ENCODE measurements at regions not wholly inside any gene's neighbourhood (a gene's known extent, or its start where the extent isn't known, plus 50 kb on each side); places are given as distances from the start of the nearest gene placed in this dataset.

DNA sequence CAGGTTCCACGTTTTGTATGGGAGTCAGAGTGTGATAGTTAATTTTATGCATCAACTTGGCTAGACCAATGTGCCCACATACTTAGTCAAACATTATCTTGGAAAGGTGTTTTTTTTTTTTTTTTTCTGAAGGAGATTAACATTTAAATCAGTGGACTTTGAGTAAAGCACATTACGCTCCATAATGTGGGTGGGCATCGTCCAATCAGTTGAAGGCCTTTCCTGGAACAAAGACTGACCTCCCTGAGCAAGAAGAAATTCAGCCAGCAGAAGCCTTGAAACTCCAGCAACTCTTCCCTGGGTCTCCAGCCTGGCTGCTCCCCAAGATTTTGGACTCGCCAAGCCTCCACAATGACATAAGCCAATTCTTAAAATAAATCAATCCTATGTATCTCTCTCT lies 711.4 kb downstream of the MTRR start:
- H3K9ac ChIP-seq (ENCODE audit: control insufficient read depth, extremely low read depth, insufficient read depth, low read length): no peak overlapping the region
- H3K9me1 ChIP-seq (ENCODE audit: control insufficient read depth, extremely low read depth, insufficient read depth, low read length): no peaks in the 10 kb centered on the region
- H3K27me3 ChIP-seq (ENCODE audit: control insufficient read depth, extremely low read depth, insufficient read depth, low read length): no peaks in the 10 kb centered on the region
- H3K9me3 ChIP-seq (ENCODE audit: control insufficient read depth, low read depth, low read length): peaks cover 5% of the 10 kb centered on the region
- dilution Hi-C loops (cut with MboI; ENCODE audit: extremely low pct_ligation_motif_present, low sequenced_read_pairs): no loop called here
- TF ChIP-seq, protein P1, sequence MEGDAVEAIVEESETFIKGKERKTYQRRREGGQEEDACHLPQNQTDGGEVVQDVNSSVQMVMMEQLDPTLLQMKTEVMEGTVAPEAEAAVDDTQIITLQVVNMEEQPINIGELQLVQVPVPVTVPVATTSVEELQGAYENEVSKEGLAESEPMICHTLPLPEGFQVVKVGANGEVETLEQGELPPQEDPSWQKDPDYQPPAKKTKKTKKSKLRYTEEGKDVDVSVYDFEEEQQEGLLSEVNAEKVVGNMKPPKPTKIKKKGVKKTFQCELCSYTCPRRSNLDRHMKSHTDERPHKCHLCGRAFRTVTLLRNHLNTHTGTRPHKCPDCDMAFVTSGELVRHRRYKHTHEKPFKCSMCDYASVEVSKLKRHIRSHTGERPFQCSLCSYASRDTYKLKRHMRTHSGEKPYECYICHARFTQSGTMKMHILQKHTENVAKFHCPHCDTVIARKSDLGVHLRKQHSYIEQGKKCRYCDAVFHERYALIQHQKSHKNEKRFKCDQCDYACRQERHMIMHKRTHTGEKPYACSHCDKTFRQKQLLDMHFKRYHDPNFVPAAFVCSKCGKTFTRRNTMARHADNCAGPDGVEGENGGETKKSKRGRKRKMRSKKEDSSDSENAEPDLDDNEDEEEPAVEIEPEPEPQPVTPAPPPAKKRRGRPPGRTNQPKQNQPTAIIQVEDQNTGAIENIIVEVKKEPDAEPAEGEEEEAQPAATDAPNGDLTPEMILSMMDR (optimal IDR thresholded peaks at IDR 0.05 in 1 of 3, IDR thresholded peaks at IDR 0.05 in 1 of 3, conservative IDR thresholded peaks at IDR 0.05 in 1 of 3; ENCODE audit: extremely low read depth in 1 of 3, insufficient read depth in 2 of 3, low read length in 3 of 3): no peak
- TF ChIP-seq EZH2 (IDR thresholded peaks at IDR 0.05; ENCODE audit: low read length): no peak
- DNase-seq (ENCODE audit: low read depth, low spot score): no peak
- no peaks in the 10 kb centered on the region for H3K79me2 ChIP-seq (ENCODE audit: control insufficient read depth, insufficient read depth, low read length)
- FAIRE-seq: no peak
- H4K20me1 ChIP-seq (ENCODE audit: control insufficient read depth, extremely low read depth, insufficient read depth, low read length): no peaks in the 10 kb centered on the region
- H3K4me1 ChIP-seq (ENCODE audit: control insufficient read depth, extremely low read depth, insufficient read depth, low read length): no peaks in the 10 kb centered on the region
- H3K4me2 ChIP-seq (ENCODE audit: control insufficient read depth, extremely low read depth, insufficient read depth, low read depth, low read length): no peak overlapping the region
- H3K27ac ChIP-seq (ENCODE audit: control insufficient read depth, insufficient read depth, low read length): no peak overlapping the region
- no peaks in the 10 kb centered on the region for H3K36me3 ChIP-seq (ENCODE audit: control insufficient read depth in 2 of 2, extremely low read depth in 1 of 2, insufficient read depth in 2 of 2, low read length in 2 of 2)
- no peak overlapping the region for H3K4me3 ChIP-seq (ENCODE audit: control insufficient read depth in 2 of 3, extremely low read depth in 1 of 3, insufficient read depth in 2 of 3, low read depth in 1 of 3, low read length in 3 of 3)
- H2AFZ ChIP-seq (ENCODE audit: control insufficient read depth, low read length): no peak overlapping the region

DNA sequence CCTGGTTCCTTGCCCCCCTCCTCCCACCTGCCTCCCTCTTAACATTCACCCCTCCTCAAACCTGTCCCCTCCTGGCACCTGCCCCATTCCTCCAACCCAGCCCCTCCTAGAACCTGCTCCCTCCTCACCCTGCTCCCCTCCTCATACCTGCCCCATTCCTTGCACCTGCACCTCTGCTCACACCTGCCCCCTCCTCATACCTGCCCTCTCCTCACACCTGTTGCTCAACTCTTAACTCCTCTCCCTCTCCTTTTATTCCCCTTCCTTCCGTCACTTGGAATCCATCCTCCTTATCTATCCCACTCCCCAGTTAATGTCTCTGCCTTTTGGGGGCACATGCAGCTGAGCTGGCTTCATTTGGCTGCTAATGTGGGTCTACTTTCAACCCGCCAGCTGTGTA lies 712.1 kb downstream of the MTRR start:
- Histone ChIP-seq H3K4me2 (ENCODE audit: control insufficient read depth, extremely low read depth, insufficient read depth, low read depth, low read length) (no peak overlapping the region), H4K20me1 (ENCODE audit: control insufficient read depth, extremely low read depth, insufficient read depth, low read length) (no peaks in the 10 kb centered on the region), H3K9me1 (ENCODE audit: control insufficient read depth, extremely low read depth, insufficient read depth, low read length) (no peaks in the 10 kb centered on the region), H3K9me3 (ENCODE audit: control insufficient read depth, low read depth, low read length) (peaks cover 5% of the 10 kb centered on the region), H3K4me1 (ENCODE audit: control insufficient read depth, extremely low read depth, insufficient read depth, low read length) (no peaks in the 10 kb centered on the region), H3K4me3 (ENCODE audit: control insufficient read depth in 2 of 3, extremely low read depth in 1 of 3, insufficient read depth in 2 of 3, low read depth in 1 of 3, low read length in 3 of 3) (no peak overlapping the region), H3K9ac (ENCODE audit: control insufficient read depth, extremely low read depth, insufficient read depth, low read length) (no peak overlapping the region), H2AFZ (ENCODE audit: control insufficient read depth, low read length) (no peak overlapping the region), H3K27me3 (ENCODE audit: control insufficient read depth, extremely low read depth, insufficient read depth, low read length) (no peaks in the 10 kb centered on the region), H3K79me2 (ENCODE audit: control insufficient read depth, insufficient read depth, low read length) (no peaks in the 10 kb centered on the region), H3K36me3 (ENCODE audit: control insufficient read depth in 2 of 2, extremely low read depth in 1 of 2, insufficient read depth in 2 of 2, low read length in 2 of 2) (no peaks in the 10 kb centered on the region), H3K27ac (ENCODE audit: control insufficient read depth, insufficient read depth, low read length) (no peak overlapping the region)
- no peak for TF ChIP-seq EZH2 (IDR thresholded peaks at IDR 0.05; ENCODE audit: low read length)
- TF ChIP-seq, protein P1 (optimal IDR thresholded peaks at IDR 0.05 in 1 of 3, IDR thresholded peaks at IDR 0.05 in 1 of 3, conservative IDR thresholded peaks at IDR 0.05 in 1 of 3; ENCODE audit: extremely low read depth in 1 of 3, insufficient read depth in 2 of 3, low read length in 3 of 3): no peak
- dilution Hi-C loops (cut with MboI; ENCODE audit: extremely low pct_ligation_motif_present, low sequenced_read_pairs): no loop called here
- no peak for DNase-seq (ENCODE audit: low read depth, low spot score)
- FAIRE-seq: no peak

Data from keratinocyte (primary cell).